Astrocyte of the spinal cord (primary cell): ENCODE measurements at regions not wholly inside any gene's neighbourhood (a gene's known extent, or its start where the extent isn't known, plus 50 kb on each side); places are given as distances from the start of the nearest gene placed in this dataset.

ENCODE experiments used
- DNase-seq: peaks from one replicate; pipeline ENCODE4 v3.0.0; 2011; ENCODE audit warnings: low read depth, low spot score
- H3K4me3 ChIP-seq: 2 replicates; pipeline ENCODE4 v1.5.1; 2011; ENCODE audit warnings: low read depth, mild to moderate bottlenecking, low read length, moderate library complexity
- in situ Hi-C: cut with HindIII; loops from 2 replicates; pipeline ENCODE4 v1.10.0; 2017; ENCODE audit warnings: low sequenced_read_pairs
- TF ChIP-seq, protein P1 (sequence below): IDR thresholded peaks from 2 replicates; pipeline ENCODE4 v1.5.1; 2012; ENCODE audit warnings: low read depth, mild to moderate bottlenecking, low read length, inconsistent platforms

- in situ Hi-C loops, result no loop called here
These were observed 57.6 kb upstream of the CLNK start for GRCh38 chr4:10741961-10742699.

GRCh38 chr4:10740891-10741620, 56.5 kb upstream of the CLNK start:
- in situ Hi-C loops, result no loop called here
- TF ChIP-seq, protein P1, sequence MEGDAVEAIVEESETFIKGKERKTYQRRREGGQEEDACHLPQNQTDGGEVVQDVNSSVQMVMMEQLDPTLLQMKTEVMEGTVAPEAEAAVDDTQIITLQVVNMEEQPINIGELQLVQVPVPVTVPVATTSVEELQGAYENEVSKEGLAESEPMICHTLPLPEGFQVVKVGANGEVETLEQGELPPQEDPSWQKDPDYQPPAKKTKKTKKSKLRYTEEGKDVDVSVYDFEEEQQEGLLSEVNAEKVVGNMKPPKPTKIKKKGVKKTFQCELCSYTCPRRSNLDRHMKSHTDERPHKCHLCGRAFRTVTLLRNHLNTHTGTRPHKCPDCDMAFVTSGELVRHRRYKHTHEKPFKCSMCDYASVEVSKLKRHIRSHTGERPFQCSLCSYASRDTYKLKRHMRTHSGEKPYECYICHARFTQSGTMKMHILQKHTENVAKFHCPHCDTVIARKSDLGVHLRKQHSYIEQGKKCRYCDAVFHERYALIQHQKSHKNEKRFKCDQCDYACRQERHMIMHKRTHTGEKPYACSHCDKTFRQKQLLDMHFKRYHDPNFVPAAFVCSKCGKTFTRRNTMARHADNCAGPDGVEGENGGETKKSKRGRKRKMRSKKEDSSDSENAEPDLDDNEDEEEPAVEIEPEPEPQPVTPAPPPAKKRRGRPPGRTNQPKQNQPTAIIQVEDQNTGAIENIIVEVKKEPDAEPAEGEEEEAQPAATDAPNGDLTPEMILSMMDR, result no peak
- no peak for DNase-seq
- no peak overlapping the region for H3K4me3 ChIP-seq

More at GRCh38 chr4:10741961-10742699, 57.6 kb upstream of the CLNK start:
- TF ChIP-seq, protein P1, result no peak
- H3K4me3 ChIP-seq, result no peak overlapping the region
- DNase-seq, result no peak

GRCh38 chr4:10740251-10740650, 55.7 kb upstream of the CLNK start:
- DNase-seq, result no peak
- TF ChIP-seq, protein P1, result no peak
- in situ Hi-C loops, result no loop called here
- H3K4me3 ChIP-seq, result no peak overlapping the region

DNA sequence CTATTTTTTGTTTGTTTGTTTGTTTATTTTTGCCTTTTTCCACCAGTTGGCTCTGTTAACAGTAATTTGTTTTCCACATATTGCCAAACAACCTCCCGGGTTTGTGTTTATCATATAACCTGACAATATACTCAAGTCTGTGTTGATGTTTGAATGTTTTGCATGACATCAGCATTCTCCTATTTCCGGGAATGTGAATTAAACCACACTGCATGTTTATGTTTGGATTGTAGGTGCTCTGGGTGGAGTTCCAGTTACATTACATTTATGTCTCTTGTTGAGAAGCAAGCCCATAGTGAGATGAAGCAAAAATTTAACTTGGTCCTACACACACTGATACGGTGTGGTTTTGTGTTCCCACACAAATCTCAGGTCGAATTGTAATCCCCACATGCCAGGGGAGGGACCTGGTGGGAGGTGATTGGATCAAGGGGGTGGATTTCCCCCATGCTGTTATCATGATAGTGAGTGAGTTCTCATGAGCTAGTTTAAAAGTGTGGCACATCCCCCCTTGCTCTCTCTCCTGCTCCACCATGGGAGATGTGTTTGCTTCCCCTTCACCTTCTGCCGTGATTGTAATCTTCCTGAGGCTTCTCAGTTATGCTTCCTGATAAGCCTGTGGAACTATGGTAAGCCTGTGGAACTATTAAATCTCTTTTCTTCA, 54.4 kb upstream of the CLNK start:
- no peak overlapping the region for H3K4me3 ChIP-seq
- DNase-seq, result peak; percentile 59
- TF ChIP-seq, protein P1, result no peak
- in situ Hi-C loops, result no loop called here

- in situ Hi-C loops, result no loop called here
- H3K4me3 ChIP-seq, result no peak overlapping the region
- DNase-seq, result peak; percentile 68
- TF ChIP-seq, protein P1, result no peak
These were observed 52.8 kb upstream of the CLNK start for GRCh38 chr4:10737337-10737736.

DNA sequence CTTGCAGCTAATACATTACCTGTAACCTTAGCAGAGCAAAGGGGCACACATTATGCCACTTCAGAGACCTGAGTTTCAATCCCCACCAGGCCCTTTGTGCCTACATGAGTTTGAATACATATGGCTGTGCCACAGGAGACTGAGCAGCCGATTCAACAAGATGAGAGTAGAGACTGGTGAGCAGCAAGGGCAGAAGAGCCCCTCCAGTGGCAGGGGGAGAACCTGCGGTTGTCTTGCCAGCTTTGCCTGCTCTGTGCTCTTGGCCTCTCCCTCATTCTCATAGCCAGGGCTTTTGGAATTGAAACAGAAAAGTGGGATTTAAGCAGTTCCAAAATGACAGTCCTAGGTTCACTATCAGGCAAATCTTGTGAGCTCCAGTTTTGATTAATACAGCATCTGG, 52.3 kb upstream of the CLNK start:
- H3K4me3 ChIP-seq, result no peak overlapping the region
- TF ChIP-seq, protein P1, result no peak
- DNase-seq, result no peak
- in situ Hi-C loops, result no loop called here
